ENCODE measurements at regions not wholly inside any gene's neighbourhood (a gene's known extent, or its start where the extent isn't known, plus 50 kb on each side); places are given as distances from the start of the nearest gene placed in this dataset.
"Not testable (repeated sequence)": the region's sequence is repeated elsewhere in the genome, so short reads cannot be mapped to it uniquely, and the experiment has no call there.

DNA sequence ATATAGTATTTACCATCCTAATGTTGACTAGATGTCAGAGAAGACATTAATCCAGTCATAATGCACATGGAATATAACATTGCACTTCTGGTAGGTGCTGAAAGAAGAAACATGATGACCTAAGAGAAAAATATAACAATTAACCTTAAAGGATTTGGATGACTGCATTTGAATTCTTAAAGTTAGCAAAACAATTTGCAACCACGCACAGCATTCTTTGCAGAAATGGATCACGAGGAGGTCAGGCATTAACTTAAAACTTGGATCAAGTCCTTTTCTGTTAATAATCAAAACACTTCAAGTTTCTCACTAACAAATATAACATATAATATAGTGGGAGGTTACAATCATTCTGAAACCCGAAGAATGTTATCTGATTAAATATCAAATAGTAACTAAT is 525.0 kb upstream of the SLITRK6 start:
- TF ChIP-seq, protein P1, sequence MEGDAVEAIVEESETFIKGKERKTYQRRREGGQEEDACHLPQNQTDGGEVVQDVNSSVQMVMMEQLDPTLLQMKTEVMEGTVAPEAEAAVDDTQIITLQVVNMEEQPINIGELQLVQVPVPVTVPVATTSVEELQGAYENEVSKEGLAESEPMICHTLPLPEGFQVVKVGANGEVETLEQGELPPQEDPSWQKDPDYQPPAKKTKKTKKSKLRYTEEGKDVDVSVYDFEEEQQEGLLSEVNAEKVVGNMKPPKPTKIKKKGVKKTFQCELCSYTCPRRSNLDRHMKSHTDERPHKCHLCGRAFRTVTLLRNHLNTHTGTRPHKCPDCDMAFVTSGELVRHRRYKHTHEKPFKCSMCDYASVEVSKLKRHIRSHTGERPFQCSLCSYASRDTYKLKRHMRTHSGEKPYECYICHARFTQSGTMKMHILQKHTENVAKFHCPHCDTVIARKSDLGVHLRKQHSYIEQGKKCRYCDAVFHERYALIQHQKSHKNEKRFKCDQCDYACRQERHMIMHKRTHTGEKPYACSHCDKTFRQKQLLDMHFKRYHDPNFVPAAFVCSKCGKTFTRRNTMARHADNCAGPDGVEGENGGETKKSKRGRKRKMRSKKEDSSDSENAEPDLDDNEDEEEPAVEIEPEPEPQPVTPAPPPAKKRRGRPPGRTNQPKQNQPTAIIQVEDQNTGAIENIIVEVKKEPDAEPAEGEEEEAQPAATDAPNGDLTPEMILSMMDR (IDR thresholded peaks at IDR 0.05): no peak
- intact Hi-C loops (cut with DNase I): no loop called here

GRCh38 chr13:86355301-86355700 is 556.1 kb upstream of the SLITRK6 start:
- no peaks in the 10 kb centered on the region for H3K27me3 ChIP-seq
- no peak overlapping the region for H3K4me3 ChIP-seq
- H3K36me3 ChIP-seq: no peaks in the 10 kb centered on the region
- intact Hi-C loops (cut with DNase I): no loop called here
- WGBS, 2 donors: 70 to 80% methylated on average over 2 of the region's 2 CpGs
- no peaks in the 10 kb centered on the region for H3K4me1 ChIP-seq
- TF ChIP-seq, protein P1 (IDR thresholded peaks at IDR 0.05): no peak
- H3K9me3 ChIP-seq: peaks cover 0 to 20% (median 0%) of the 10 kb centered on the region in 11 donors
- DNase-seq (no peak), ATAC-seq (no peak)
- H3K27ac ChIP-seq: no peak overlapping the region

More for the DNA sequence above, 525.0 kb upstream of the SLITRK6 start:
- H3K4me3 ChIP-seq: no peak overlapping the region
- DNase-seq (no peak), ATAC-seq (no peak)
- no peak overlapping the region for H3K27ac ChIP-seq
- H3K36me3 ChIP-seq: no peaks in the 10 kb centered on the region
- peaks cover 0 to 51% (median 0%) of the 10 kb centered on the region in 11 donors for H3K9me3 ChIP-seq
- H3K4me1 ChIP-seq: no peaks in the 10 kb centered on the region
- WGBS, 2 donors: 80 to 81% methylated on average over 3 of the region's 3 CpGs
- no peaks in the 10 kb centered on the region for H3K27me3 ChIP-seq

DNA sequence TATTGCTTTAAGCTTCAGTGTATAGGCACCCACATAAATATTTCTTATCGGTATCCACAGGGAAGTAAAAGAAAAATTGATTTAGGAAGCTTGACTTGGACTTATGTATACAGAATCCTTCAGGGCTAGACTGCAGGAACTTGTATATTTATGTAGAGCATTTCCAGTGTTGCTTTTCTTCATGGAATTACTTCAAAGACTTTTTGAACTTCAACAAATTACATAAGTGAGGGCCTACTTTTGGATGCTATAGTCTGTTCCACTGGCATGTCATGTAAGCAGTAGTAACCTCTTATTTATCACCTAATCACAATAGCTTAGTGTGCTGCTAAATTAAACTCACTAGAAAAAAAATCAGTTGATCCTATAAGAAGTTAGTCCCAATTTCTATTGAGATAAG is 557.9 kb upstream of the SLITRK6 start:
- 75 to 93% methylated on average over 1 of the region's 1 CpG for WGBS, 2 donors
- no peak overlapping the region for H3K27ac ChIP-seq
- peaks cover 0 to 20% (median 0%) of the 10 kb centered on the region in 11 donors for H3K9me3 ChIP-seq
- no peaks in the 10 kb centered on the region for H3K27me3 ChIP-seq
- intact Hi-C loops (cut with DNase I): no loop called here
- H3K4me3 ChIP-seq: no peak overlapping the region
- no peaks in the 10 kb centered on the region for H3K4me1 ChIP-seq
- no peak for DNase-seq
- ATAC-seq: no peak
- no peaks in the 10 kb centered on the region for H3K36me3 ChIP-seq
- TF ChIP-seq, protein P1 (IDR thresholded peaks at IDR 0.05): no peak

- DNase-seq; intact Hi-C loops (cut with DNase I); ATAC-seq; H3K4me3 ChIP-seq; H3K27ac ChIP-seq; H3K9me3 ChIP-seq; H3K4me1 ChIP-seq; H3K36me3 ChIP-seq; H3K27me3 ChIP-seq: not testable (repeated sequence)
- 89% methylated on average over 4 to 5 of the region's 5 CpGs for WGBS, 2 donors
Observed at GRCh38 chr13:86363749-86364148, 564.5 kb upstream of the SLITRK6 start.

DNA sequence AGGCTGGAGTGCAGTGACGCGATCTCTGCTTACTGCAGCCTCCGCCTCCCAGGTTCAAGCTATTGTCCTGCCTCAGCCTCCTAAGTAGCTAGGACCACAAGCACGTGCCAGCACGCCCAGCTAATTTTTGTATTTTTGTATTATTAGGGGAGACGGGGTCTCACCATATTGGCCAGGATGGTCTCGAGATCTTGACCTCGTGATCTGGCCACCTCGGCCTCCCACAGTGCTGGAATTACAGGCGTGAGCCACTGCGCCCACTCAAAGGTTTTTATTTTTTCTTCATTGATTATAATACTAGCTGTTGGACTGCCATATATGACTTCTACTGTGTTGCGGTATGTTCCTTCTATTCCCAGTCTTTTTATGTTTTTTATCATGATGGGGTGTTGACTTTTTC is 569.7 kb upstream of the SLITRK6 start:
- TF ChIP-seq, protein P1 (IDR thresholded peaks at IDR 0.05): no peak
- peaks cover 0 to 21% (median 0%) of the 10 kb centered on the region in 11 donors for H3K9me3 ChIP-seq
- WGBS, 2 donors: 90 to 91% methylated on average over 12 of the region's 12 CpGs
- H3K27ac ChIP-seq: no peak overlapping the region
- no peaks in the 10 kb centered on the region for H3K4me1 ChIP-seq
- DNase-seq (no peak), ATAC-seq (no peak)
- no peak overlapping the region for H3K4me3 ChIP-seq
- H3K36me3 ChIP-seq: no peaks in the 10 kb centered on the region
- intact Hi-C loops (cut with DNase I): no loop called here
- H3K27me3 ChIP-seq: no peaks in the 10 kb centered on the region
